ENCODE measurements at regions not wholly inside any gene's neighbourhood (a gene's known extent, or its start where the extent isn't known, plus 50 kb on each side); places are given as distances from the start of the nearest gene placed in this dataset.

GRCh38 chr13:89694451-89694850 lies 1653.0 kb upstream of the MIR17HG start:
- Mint-ChIP-seq H3K9me3 (peaks cover 6% of the 10 kb centered on the region), H3K36me3 (no peaks in the 10 kb centered on the region), H3K4me1 (ENCODE audit: low read depth) (no peaks in the 10 kb centered on the region), H3K27ac (no peak overlapping the region), H3K27me3 (no peaks in the 10 kb centered on the region), H3K4me3 (no peak overlapping the region)
- intact Hi-C loops (cut with micrococcal nuclease): no loop called here
- ChIA-PET POLR2A (no interaction called here), CTCF (interaction anchor here (0.7 kb wide), 1 partner anchor 205 kb away, joined by 4 read pairs; no protein-coding TSS in a partner anchor)
- DNase-seq: no peak

DNA sequence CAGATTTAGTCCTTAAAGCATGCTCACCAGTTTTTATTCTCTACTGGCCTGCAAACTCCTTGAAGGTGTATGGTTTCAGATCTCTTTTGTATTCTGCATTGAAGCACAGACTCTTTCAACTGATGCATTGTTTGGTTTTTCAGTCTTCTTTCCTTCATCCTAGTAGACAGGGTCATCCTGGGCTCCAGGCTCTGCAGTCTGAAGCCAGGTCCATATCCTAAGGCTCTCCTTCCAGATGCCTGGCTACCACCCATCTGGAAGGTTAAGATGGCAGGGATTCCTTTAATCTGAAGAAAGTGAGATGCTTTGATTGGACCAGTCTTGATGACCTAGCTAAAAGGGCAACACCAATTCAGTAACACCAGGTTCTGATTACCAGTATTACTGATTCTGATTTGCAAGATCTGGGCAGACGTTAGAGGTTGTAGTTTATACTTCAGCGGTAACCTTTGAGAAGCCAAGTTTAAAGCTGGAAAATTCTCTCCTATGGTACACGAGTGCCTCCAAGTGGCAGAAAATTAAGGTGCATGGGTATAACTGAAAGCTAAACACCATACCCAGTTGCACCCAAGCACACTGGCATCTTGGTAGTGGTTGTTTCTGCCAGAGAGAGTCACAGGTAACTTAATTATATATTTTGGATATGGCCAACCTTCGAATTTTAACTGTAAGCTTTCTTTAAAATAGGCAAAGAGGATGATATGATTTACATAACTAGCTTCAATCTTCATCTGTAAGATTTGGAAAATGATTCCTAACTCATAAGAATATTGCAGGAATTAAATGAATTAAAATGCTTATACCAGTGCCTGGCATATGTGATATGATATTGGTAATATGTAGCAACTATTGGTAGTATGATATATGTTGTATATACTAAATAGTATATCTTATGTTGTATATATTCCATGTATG lies 1651.9 kb upstream of the MIR17HG start:
- Mint-ChIP-seq H3K27ac (no peak overlapping the region), H3K4me3 (no peak overlapping the region), H3K36me3 (no peaks in the 10 kb centered on the region), H3K4me1 (ENCODE audit: low read depth) (no peaks in the 10 kb centered on the region), H3K27me3 (no peaks in the 10 kb centered on the region), H3K9me3 (peaks cover 9% of the 10 kb centered on the region)
- no peak for DNase-seq
- CTCF ChIA-PET: no interaction called here
- intact Hi-C loops (cut with micrococcal nuclease): no loop called here
- POLR2A ChIA-PET: no interaction called here

- H3K9me3 Mint-ChIP-seq: peaks cover 20% of the 10 kb centered on the region
- no peaks in the 10 kb centered on the region for H3K36me3 Mint-ChIP-seq
- H3K27ac Mint-ChIP-seq: no peak overlapping the region
- intact Hi-C loops (cut with micrococcal nuclease): no loop called here
- ChIA-PET POLR2A (no interaction called here), CTCF (no interaction called here)
- H3K27me3 Mint-ChIP-seq: no peaks in the 10 kb centered on the region
- DNase-seq: no peak
- H3K4me3 Mint-ChIP-seq: no peak overlapping the region
- no peaks in the 10 kb centered on the region for H3K4me1 Mint-ChIP-seq (ENCODE audit: low read depth)
Measured at GRCh38 chr13:89701913-89702312, 1645.6 kb upstream of the MIR17HG start.

GRCh38 chr13:89704040-89704439 lies 1643.4 kb upstream of the MIR17HG start:
- no peaks in the 10 kb centered on the region for H3K36me3 Mint-ChIP-seq

GRCh38 chr13:89708013-89708412 lies 1639.5 kb upstream of the MIR17HG start:
- Mint-ChIP-seq H3K9me3 (peaks cover 13% of the 10 kb centered on the region), H3K27ac (no peak overlapping the region), H3K27me3 (no peaks in the 10 kb centered on the region), H3K4me1 (ENCODE audit: low read depth) (no peaks in the 10 kb centered on the region), H3K4me3 (no peak overlapping the region), H3K36me3 (no peaks in the 10 kb centered on the region)
- POLR2A ChIA-PET: no interaction called here
- CTCF ChIA-PET: no interaction called here
- no peak for DNase-seq
- intact Hi-C loops (cut with micrococcal nuclease): no loop called here

More at GRCh38 chr13:89704040-89704439, 1643.4 kb upstream of the MIR17HG start:
- H3K4me3 Mint-ChIP-seq: no peak overlapping the region
- ChIA-PET CTCF (no interaction called here), POLR2A (no interaction called here)
- no peaks in the 10 kb centered on the region for H3K27me3 Mint-ChIP-seq
- H3K27ac Mint-ChIP-seq: no peak overlapping the region
- DNase-seq: no peak
- H3K9me3 Mint-ChIP-seq: peaks cover 17% of the 10 kb centered on the region
- intact Hi-C loops (cut with micrococcal nuclease): no loop called here
- H3K4me1 Mint-ChIP-seq (ENCODE audit: low read depth): no peaks in the 10 kb centered on the region

- Mint-ChIP-seq H3K4me3 (no peak overlapping the region), H3K9me3 (peaks cover 28% of the 10 kb centered on the region), H3K4me1 (ENCODE audit: low read depth) (no peaks in the 10 kb centered on the region), H3K36me3 (no peaks in the 10 kb centered on the region), H3K27ac (no peak overlapping the region), H3K27me3 (no peaks in the 10 kb centered on the region)
- ChIA-PET CTCF (no interaction called here), POLR2A (no interaction called here)
- DNase-seq: no peak
- intact Hi-C loops (cut with micrococcal nuclease): no loop called here
Measured at GRCh38 chr13:89721216-89721615, 1626.3 kb upstream of the MIR17HG start.

DNA sequence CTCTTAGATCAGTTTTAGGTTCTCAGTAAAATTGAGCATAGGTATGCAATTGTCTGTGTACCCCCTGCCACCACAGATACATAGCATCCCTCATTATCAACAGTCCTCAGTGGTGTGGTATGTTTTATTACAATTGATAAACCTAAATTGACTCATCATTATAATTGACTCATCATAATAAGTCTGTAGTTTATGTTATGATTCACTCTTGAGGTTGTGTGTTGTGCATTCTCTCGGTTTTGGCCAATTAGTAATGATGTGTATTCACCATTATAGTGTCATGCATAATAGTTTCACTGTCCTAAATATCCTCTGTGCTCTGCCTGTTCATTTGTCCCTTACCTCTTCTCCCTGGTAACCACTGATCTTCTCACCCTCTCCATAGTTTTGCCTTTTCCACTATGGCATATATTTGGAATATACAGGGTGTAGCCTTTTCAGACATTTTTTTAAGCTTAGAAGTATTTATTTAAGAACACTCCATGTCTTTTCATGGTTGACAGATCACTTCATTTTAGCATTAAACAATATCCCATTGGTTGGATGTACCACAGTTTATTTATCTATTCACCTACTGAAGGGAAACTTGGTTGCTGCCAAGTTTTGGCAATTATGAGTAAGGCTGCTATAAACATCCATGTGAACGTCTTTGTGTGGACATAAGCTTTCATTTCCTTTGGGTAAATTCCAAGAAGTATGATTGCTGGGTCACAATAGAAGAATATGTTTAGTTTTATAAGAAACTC lies 1620.6 kb upstream of the MIR17HG start:
- CTCF ChIA-PET: no interaction called here
- Mint-ChIP-seq H3K4me3 (no peak overlapping the region), H3K27ac (no peak overlapping the region), H3K4me1 (ENCODE audit: low read depth) (no peaks in the 10 kb centered on the region), H3K9me3 (peaks cover 19% of the 10 kb centered on the region), H3K36me3 (no peaks in the 10 kb centered on the region), H3K27me3 (no peaks in the 10 kb centered on the region)
- POLR2A ChIA-PET: no interaction called here
- intact Hi-C loops (cut with micrococcal nuclease): no loop called here
- DNase-seq: no peak

DNA sequence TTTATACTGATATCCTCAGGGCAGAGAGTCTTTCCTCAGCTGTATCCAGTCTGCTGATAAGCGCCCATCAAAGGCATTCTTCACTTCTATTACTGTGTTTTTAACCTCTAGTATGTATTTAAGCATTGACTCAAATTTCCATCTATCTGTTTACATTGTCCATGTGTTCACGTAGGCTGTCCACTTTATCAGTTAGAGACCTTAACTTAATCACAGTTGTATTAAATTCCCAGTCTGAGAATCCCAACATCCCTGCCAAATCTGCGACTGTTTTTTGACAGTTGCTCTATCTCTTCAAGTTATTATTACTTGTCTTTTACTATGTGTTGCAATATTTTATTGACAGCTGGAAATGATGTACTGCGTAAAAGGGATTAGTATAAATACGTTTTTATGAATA lies 1613.7 kb upstream of the MIR17HG start:
- DNase-seq: no peak
- POLR2A ChIA-PET: no interaction called here
- no peaks in the 10 kb centered on the region for H3K27me3 Mint-ChIP-seq
- peaks cover 12% of the 10 kb centered on the region for H3K9me3 Mint-ChIP-seq
- H3K4me3 Mint-ChIP-seq: no peak overlapping the region
- H3K4me1 Mint-ChIP-seq (ENCODE audit: low read depth): no peaks in the 10 kb centered on the region
- H3K27ac Mint-ChIP-seq: no peak overlapping the region
- CTCF ChIA-PET: no interaction called here
- intact Hi-C loops (cut with micrococcal nuclease): no loop called here
- H3K36me3 Mint-ChIP-seq: no peaks in the 10 kb centered on the region

- ChIA-PET POLR2A (no interaction called here), CTCF (no interaction called here)
- H3K9me3 Mint-ChIP-seq: peaks cover 8% of the 10 kb centered on the region
- intact Hi-C loops (cut with micrococcal nuclease): no loop called here
- no peak overlapping the region for H3K27ac Mint-ChIP-seq
- no peak for DNase-seq
- no peaks in the 10 kb centered on the region for H3K4me1 Mint-ChIP-seq (ENCODE audit: low read depth)
- H3K4me3 Mint-ChIP-seq: no peak overlapping the region
- H3K27me3 Mint-ChIP-seq: no peaks in the 10 kb centered on the region
- no peaks in the 10 kb centered on the region for H3K36me3 Mint-ChIP-seq
Measured at GRCh38 chr13:89737051-89737450, 1610.4 kb upstream of the MIR17HG start.

- ChIA-PET CTCF (no interaction called here), POLR2A (no interaction called here)
- no peak for DNase-seq
- Mint-ChIP-seq H3K36me3 (no peaks in the 10 kb centered on the region), H3K27me3 (no peaks in the 10 kb centered on the region), H3K4me3 (no peak overlapping the region), H3K27ac (no peak overlapping the region), H3K9me3 (peaks cover 8% of the 10 kb centered on the region), H3K4me1 (ENCODE audit: low read depth) (no peaks in the 10 kb centered on the region)
- intact Hi-C loops (cut with micrococcal nuclease): no loop called here
Measured at GRCh38 chr13:89738072-89738471, 1609.4 kb upstream of the MIR17HG start.

- no peaks in the 10 kb centered on the region for H3K27me3 Mint-ChIP-seq
- H3K36me3 Mint-ChIP-seq: no peaks in the 10 kb centered on the region
- intact Hi-C loops (cut with micrococcal nuclease): no loop called here
- CTCF ChIA-PET: no interaction called here
- no peak overlapping the region for H3K27ac Mint-ChIP-seq
- peaks cover 5% of the 10 kb centered on the region for H3K9me3 Mint-ChIP-seq
- no peaks in the 10 kb centered on the region for H3K4me1 Mint-ChIP-seq (ENCODE audit: low read depth)
- H3K4me3 Mint-ChIP-seq: no peak overlapping the region
- no peak for DNase-seq
- POLR2A ChIA-PET: no interaction called here
Measured at GRCh38 chr13:89740994-89741685, 1606.3 kb upstream of the MIR17HG start.

DNA sequence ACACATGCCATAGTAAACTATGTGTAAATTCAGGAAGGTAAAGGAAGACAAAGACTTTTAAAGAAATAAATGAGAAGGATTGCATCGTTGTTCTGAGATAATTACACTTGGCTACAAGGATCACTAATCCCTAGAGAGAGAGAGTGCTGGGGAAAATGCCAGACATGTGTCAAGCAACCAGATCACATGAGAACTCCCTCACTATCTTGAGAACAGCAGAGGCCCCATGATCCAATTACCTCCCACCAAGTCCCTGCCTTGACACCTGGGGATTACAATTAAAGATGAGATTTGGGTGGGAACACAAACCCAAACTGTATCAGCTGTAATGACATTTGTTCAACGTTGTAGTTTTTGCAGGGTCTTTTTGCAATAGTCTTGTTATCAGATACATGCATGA lies 1600.9 kb upstream of the MIR17HG start:
- peaks cover 13% of the 10 kb centered on the region for H3K9me3 Mint-ChIP-seq
- no peaks in the 10 kb centered on the region for H3K4me1 Mint-ChIP-seq (ENCODE audit: low read depth)
- no peak overlapping the region for H3K4me3 Mint-ChIP-seq
- no peak overlapping the region for H3K27ac Mint-ChIP-seq
- ChIA-PET POLR2A (no interaction called here), CTCF (no interaction called here)
- H3K36me3 Mint-ChIP-seq: no peaks in the 10 kb centered on the region
- no peak for DNase-seq
- intact Hi-C loops (cut with micrococcal nuclease): no loop called here
- H3K27me3 Mint-ChIP-seq: no peaks in the 10 kb centered on the region
